ENCODE measurements at regions not wholly inside any gene's neighbourhood (a gene's known extent, or its start where the extent isn't known, plus 50 kb on each side); places are given as distances from the start of the nearest gene placed in this dataset.

- Histone ChIP-seq H4K20me1 (replicated peaks; ENCODE audit: control insufficient read depth, insufficient read depth, low read length) (no peaks in the 10 kb centered on the region), H3K9me3 (replicated peaks; ENCODE audit: control insufficient read depth, insufficient read depth, low read depth, low read length) (no peaks in the 10 kb centered on the region), H3K9me1 (ENCODE audit: control insufficient read depth, insufficient read depth, low read length) (no peaks in the 10 kb centered on the region), H3K79me2 (ENCODE audit: control insufficient read depth, insufficient read depth, low read length) (no peaks in the 10 kb centered on the region), H2AFZ (ENCODE audit: low read depth, low read length) (no peak overlapping the region), H3K27me3 (ENCODE audit: control insufficient read depth in 2 of 2, insufficient read depth in 2 of 2, low read length in 2 of 2) (no peaks in the 10 kb centered on the region), H3K9ac (ENCODE audit: insufficient read depth in 1 of 2, low read depth in 2 of 2, low read length in 2 of 2) (no peak overlapping the region), H3K4me3 (no peak overlapping the region), H3K4me2 (ENCODE audit: insufficient read depth, low read length) (no peak overlapping the region), H3K36me3 (ENCODE audit: control insufficient read depth, insufficient read depth, low read length) (no peaks in the 10 kb centered on the region), H3K4me1 (replicated peaks in 1 of 2; ENCODE audit: control insufficient read depth in 2 of 2, insufficient read depth in 2 of 2, low read length in 2 of 2) (no peaks in the 10 kb centered on the region), H3K27ac (ENCODE audit: extremely low read depth, low read depth, low read length) (no peak overlapping the region)
- CTCF ChIA-PET (ENCODE audit: low intra/inter-chr PET ratio), result no interaction called here
- no TSS peak for BruUV-seq (replicated peaks)
- DNase-seq (ENCODE audit: extremely low read depth in 1 of 4, low spot score in 3 of 4) (no peak), FAIRE-seq (no peak), ATAC-seq (no peak)
- 2% methylated on average over 5 of the region's 5 CpGs for WGBS (ENCODE audit: insufficient coverage, low coverage, missing lambda C conversion rate)
- in situ Hi-C loops (cut with MboI) (no loop called here), intact Hi-C loops (cut with micrococcal nuclease) (no loop called here)
- POLR2A ChIA-PET, result no interaction called here
- no peak for TF ChIP-seq CREB3L1 (IDR thresholded peaks at IDR 0.05; ENCODE audit: borderline replicate concordance, low read depth)
- no peak for TF ChIP-seq TEAD1 (CRISPR knock-in tag; IDR thresholded peaks at IDR 0.05)
- TF ChIP-seq, protein P1, sequence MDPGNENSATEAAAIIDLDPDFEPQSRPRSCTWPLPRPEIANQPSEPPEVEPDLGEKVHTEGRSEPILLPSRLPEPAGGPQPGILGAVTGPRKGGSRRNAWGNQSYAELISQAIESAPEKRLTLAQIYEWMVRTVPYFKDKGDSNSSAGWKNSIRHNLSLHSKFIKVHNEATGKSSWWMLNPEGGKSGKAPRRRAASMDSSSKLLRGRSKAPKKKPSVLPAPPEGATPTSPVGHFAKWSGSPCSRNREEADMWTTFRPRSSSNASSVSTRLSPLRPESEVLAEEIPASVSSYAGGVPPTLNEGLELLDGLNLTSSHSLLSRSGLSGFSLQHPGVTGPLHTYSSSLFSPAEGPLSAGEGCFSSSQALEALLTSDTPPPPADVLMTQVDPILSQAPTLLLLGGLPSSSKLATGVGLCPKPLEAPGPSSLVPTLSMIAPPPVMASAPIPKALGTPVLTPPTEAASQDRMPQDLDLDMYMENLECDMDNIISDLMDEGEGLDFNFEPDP (CRISPR knock-in tag; IDR thresholded peaks at IDR 0.05), result no peak
- TF ChIP-seq ZNF512 (tag; IDR thresholded peaks at IDR 0.05), result no peak
- TF ChIP-seq, protein P2, sequence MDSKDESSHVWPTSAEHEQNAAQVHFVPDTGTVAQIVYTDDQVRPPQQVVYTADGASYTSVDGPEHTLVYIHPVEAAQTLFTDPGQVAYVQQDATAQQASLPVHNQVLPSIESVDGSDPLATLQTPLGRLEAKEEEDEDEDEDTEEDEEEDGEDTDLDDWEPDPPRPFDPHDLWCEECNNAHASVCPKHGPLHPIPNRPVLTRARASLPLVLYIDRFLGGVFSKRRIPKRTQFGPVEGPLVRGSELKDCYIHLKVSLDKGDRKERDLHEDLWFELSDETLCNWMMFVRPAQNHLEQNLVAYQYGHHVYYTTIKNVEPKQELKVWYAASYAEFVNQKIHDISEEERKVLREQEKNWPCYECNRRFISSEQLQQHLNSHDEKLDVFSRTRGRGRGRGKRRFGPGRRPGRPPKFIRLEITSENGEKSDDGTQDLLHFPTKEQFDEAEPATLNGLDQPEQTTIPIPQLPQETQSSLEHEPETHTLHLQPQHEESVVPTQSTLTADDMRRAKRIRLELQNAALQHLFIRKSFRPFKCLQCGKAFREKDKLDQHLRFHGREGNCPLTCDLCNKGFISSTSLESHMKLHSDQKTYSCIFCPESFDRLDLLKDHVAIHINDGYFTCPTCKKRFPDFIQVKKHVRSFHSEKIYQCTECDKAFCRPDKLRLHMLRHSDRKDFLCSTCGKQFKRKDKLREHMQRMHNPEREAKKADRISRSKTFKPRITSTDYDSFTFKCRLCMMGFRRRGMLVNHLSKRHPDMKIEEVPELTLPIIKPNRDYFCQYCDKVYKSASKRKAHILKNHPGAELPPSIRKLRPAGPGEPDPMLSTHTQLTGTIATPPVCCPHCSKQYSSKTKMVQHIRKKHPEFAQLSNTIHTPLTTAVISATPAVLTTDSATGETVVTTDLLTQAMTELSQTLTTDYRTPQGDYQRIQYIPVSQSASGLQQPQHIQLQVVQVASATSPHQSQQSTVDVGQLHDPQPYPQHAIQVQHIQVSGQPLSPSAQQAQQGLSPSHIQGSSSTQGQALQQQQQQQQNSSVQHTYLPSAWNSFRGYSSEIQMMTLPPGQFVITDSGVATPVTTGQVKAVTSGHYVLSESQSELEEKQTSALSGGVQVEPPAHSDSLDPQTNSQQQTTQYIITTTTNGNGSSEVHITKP (IDR thresholded peaks at IDR 0.05; ENCODE audit: partially characterized antibody), result no peak
- TF ChIP-seq POU5F1 (IDR thresholded peaks at IDR 0.05; ENCODE audit: borderline replicate concordance, low read depth, low read length, partially characterized antibody), result no peak
- TF ChIP-seq SRSF1 (IDR thresholded peaks at IDR 0.05; ENCODE audit: low read depth, low read length), result no peak
- no peak for TF ChIP-seq BDP1 (IDR thresholded peaks at IDR 0.05; ENCODE audit: insufficient read depth, insufficient read length)
- TF ChIP-seq, protein P3, sequence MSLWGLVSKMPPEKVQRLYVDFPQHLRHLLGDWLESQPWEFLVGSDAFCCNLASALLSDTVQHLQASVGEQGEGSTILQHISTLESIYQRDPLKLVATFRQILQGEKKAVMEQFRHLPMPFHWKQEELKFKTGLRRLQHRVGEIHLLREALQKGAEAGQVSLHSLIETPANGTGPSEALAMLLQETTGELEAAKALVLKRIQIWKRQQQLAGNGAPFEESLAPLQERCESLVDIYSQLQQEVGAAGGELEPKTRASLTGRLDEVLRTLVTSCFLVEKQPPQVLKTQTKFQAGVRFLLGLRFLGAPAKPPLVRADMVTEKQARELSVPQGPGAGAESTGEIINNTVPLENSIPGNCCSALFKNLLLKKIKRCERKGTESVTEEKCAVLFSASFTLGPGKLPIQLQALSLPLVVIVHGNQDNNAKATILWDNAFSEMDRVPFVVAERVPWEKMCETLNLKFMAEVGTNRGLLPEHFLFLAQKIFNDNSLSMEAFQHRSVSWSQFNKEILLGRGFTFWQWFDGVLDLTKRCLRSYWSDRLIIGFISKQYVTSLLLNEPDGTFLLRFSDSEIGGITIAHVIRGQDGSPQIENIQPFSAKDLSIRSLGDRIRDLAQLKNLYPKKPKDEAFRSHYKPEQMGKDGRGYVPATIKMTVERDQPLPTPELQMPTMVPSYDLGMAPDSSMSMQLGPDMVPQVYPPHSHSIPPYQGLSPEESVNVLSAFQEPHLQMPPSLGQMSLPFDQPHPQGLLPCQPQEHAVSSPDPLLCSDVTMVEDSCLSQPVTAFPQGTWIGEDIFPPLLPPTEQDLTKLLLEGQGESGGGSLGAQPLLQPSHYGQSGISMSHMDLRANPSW (CRISPR knock-in tag; IDR thresholded peaks at IDR 0.05), result no peak
- no peak for TF ChIP-seq KLF16 (IDR thresholded peaks at IDR 0.05)
- no peak for TF ChIP-seq RBM39 (optimal IDR thresholded peaks at IDR 0.05; ENCODE audit: low read depth, low read length)
Measured at GRCh38 chrX:39247536-39247935, 446.3 kb downstream of the MID1IP1 start.
